ENCODE measurements at regions not wholly inside any gene's neighbourhood (a gene's known extent, or its start where the extent isn't known, plus 50 kb on each side); places are given as distances from the start of the nearest gene placed in this dataset.

DNA sequence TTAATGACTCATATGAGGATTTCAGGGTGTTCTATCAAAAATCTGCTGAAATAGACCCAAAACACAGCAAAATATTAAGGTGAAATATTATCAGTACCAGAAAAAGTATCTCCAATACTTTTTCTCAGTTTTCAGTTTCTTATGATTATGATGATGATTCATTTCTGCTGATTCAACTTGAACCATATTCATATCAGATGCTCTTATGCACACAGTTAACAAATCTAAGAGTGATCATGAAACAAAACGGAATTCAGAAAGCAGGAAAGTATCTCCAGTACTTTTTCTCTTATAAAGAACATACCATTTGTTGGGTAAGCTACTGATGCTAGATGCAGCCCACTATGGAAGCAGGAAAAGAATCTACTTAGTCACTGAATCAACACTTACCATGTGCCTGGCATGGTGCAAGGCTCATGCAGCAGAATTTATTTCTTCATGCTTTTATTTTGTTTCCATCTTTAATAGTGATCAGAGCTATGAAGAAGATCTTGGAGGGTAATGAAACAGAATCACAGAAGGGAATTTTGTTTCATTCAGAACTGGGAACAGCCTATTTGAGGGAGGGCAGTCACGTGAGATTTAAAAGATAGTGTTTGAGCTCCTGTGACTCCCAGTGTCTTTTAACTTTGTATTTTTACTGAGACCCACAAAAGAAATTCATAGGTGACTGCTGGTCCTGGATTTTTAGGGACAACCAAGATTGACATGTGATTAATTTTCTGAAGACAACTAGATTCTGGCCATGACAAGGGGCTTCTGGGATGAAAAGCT is 480.6 kb downstream of the SETD4 start:
- Mint-ChIP-seq H3K27ac (no peak overlapping the region), H3K4me1 (peaks cover 3 to 9% of the 10 kb centered on the region in 2 experiments; a peak in 2 of 4 replicates), H3K36me3 (ENCODE audit: insufficient read depth in 1 of 3, low read depth in 3 of 3) (no peaks in the 10 kb centered on the region), H3K27me3 (ENCODE audit: low read depth) (peaks cover 1% of the 10 kb centered on the region; the same call in 1 of the 2 replicates), H3K9me3 (no peaks in the 10 kb centered on the region), H3K4me3 (no peak overlapping the region; a peak in 2 of 5 replicates)
- no peak overlapping the region for H4K8ac ChIP-seq (replicated peaks; ENCODE audit: insufficient read length, low read depth, low read length)
- WGBS (ENCODE audit: extremely low coverage, insufficient read length, low lambda C conversion rate), result no CpG with 5 or more reads among the region's 2 CpGs
- no peak for TF ChIP-seq CTCF (conservative IDR thresholded peaks at IDR 0.05)
- no peak overlapping the region for H2BK20ac ChIP-seq (ENCODE audit: low read depth, low read length, poor library complexity, severe bottlenecking)
- no peak overlapping the region for H3K4me2 ChIP-seq (ENCODE audit: insufficient read depth, insufficient read length, low read length)
- H3K23me2 ChIP-seq (ENCODE audit: insufficient read length, low read depth, low read length, poor library complexity, severe bottlenecking), result no peaks in the 10 kb centered on the region
- H2AK5ac ChIP-seq (ENCODE audit: insufficient read length, low read length), result no peak overlapping the region
- no peak overlapping the region for H3K23ac ChIP-seq (ENCODE audit: insufficient read length, low read depth, low read length)
- H3T11ph ChIP-seq (ENCODE audit: low read length), result no peak overlapping the region
- no peaks in the 10 kb centered on the region for H3K79me1 ChIP-seq (ENCODE audit: insufficient read depth, low read depth, low read length, poor library complexity, severe bottlenecking)
- no peak for DNase-seq
- H3K4me1 ChIP-seq (ENCODE audit: insufficient read depth, low read length), result no peaks in the 10 kb centered on the region
- H4K5ac ChIP-seq (ENCODE audit: insufficient read length, low read depth, low read length), result no peak overlapping the region
- no peak overlapping the region for H3K18ac ChIP-seq (ENCODE audit: insufficient read length, low read depth, low read length)
- H4K20me1 ChIP-seq (ENCODE audit: control insufficient read depth, insufficient read depth, insufficient read length), result no peaks in the 10 kb centered on the region
- no peak overlapping the region for H2BK15ac ChIP-seq (ENCODE audit: low read depth, low read length)
- no peak overlapping the region for H3K4ac ChIP-seq (ENCODE audit: low read depth, low read length)
- H2BK5ac ChIP-seq (ENCODE audit: insufficient read length, low read length), result no peak overlapping the region
- H3K79me2 ChIP-seq (ENCODE audit: insufficient read depth, low read length), result no peaks in the 10 kb centered on the region
- H2BK12ac ChIP-seq (ENCODE audit: insufficient read length, low read depth, low read length), result no peak overlapping the region
- no peak overlapping the region for H2BK120ac ChIP-seq (ENCODE audit: low read depth, low read length, poor library complexity, severe bottlenecking)
- no peaks in the 10 kb centered on the region for H3K9me3 ChIP-seq (ENCODE audit: control insufficient read depth, low read depth, low read length)
- no peak overlapping the region for H2AFZ ChIP-seq (ENCODE audit: low read length)
- no peak overlapping the region for H4K91ac ChIP-seq (ENCODE audit: insufficient read length, low read depth, low read length)
- no peaks in the 10 kb centered on the region for H3K27me3 ChIP-seq (ENCODE audit: insufficient read depth, low read length)
- H3K27ac ChIP-seq (ENCODE audit: insufficient read length, low read depth, low read length), result no peak overlapping the region
- no peak overlapping the region for H3K56ac ChIP-seq (ENCODE audit: insufficient read length, low read depth, low read length)
- no peak overlapping the region for H3K9ac ChIP-seq (ENCODE audit: extremely low read depth, insufficient read length, low read length)
- H3K14ac ChIP-seq (ENCODE audit: insufficient read depth, low read length), result no peak overlapping the region

Measured in H9 (cell line).